HepG2 (cell line): ENCODE measurements at regions not wholly inside any gene's neighbourhood (a gene's known extent, or its start where the extent isn't known, plus 50 kb on each side); places are given as distances from the start of the nearest gene placed in this dataset.

Experiments
- CREB1 ChIP-seq, 2 experiments: fragments of 450-650 bp in 1 of 2; IDR thresholded peaks; 2 replicates each; pipeline ENCODE4 v1.6.1; 2016 to 2017; ENCODE audit warnings: control low read depth in 1 of 2, mild to moderate bottlenecking in 1 of 2, missing compliant biosample characterization in 1 of 2, missing genetic modification characterization in 1 of 2
- PLSCR1 ChIP-seq: sonication (generic); formaldehyde crosslinking; IDR thresholded peaks from 2 replicates; pipeline ENCODE4 v1.5.0; 2020; ENCODE audit warnings: missing genetic modification reagents, mild to moderate bottlenecking, borderline replicate concordance
- TBL1XR1 ChIP-seq: fragments of 150-350 bp; IDR thresholded peaks from 2 replicates; pipeline ENCODE4 v1.6.1; 2014; ENCODE audit warnings: borderline replicate concordance, low read length; ENCODE audit not compliant: partially characterized antibody
- ZNF776 ChIP-seq: sonication (generic); formaldehyde crosslinking; IDR thresholded peaks from 2 replicates; pipeline ENCODE4 v1.4.0; 2020; ENCODE audit warnings: mild to moderate bottlenecking, missing genetic modification reagents
- ZSCAN21 ChIP-seq: sonication (generic); formaldehyde crosslinking; IDR thresholded peaks from 2 replicates; pipeline ENCODE4 v1.8.0; 2022; ENCODE audit warnings: mild to moderate bottlenecking, missing genetic modification reagents, moderate library complexity, borderline replicate concordance

- no peak for TF ChIP-seq ZNF776 (CRISPR knock-in tag)
- no peak for TF ChIP-seq PLSCR1 (CRISPR knock-in tag)
- no peak for TF ChIP-seq ZSCAN21 (CRISPR knock-in tag)
- TF ChIP-seq CREB1 (IDR thresholded peaks at IDR 0.05) = no peak
- no peak for TF ChIP-seq CREB1 (CRISPR knock-in tag; IDR thresholded peaks at IDR 0.05)
- TF ChIP-seq TBL1XR1 = no peak
Measured at GRCh38 chr14:54026671-54027070, 70.0 kb upstream of the BMP4 start.
